SU-DHL-6 (cell line): ENCODE measurements at regions not wholly inside any gene's neighbourhood (a gene's known extent, or its start where the extent isn't known, plus 50 kb on each side); places are given as distances from the start of the nearest gene placed in this dataset.

Source experiments
- H2AFZ ChIP-seq: fragments of 200-600 bp; sonication (generic); 2 replicates; pipeline ENCODE4 v1.6.1; 2014; ENCODE audit warnings: low read depth, mild to moderate bottlenecking, moderate library complexity, mixed read lengths, antibody characterized with exemption, low read length; ENCODE audit not compliant: severe bottlenecking
- H3F3A ChIP-seq: fragments of 200-600 bp; shearing (Covaris generic); 2 replicates; pipeline ENCODE4 v1.6.0; 2016; ENCODE audit warnings: antibody characterized with exemption, mild to moderate bottlenecking; ENCODE audit not compliant: insufficient read depth
- H3K27ac ChIP-seq: fragments of 200-600 bp; sonication (generic); 2 replicates; pipeline ENCODE4 v1.5.1; 2016; ENCODE audit warnings: low read depth, mild to moderate bottlenecking, low read length, moderate library complexity, mixed read lengths
- H3K27me3 ChIP-seq: fragments of 200-600 bp; sonication (generic), shearing (Covaris generic); 2 replicates; pipeline ENCODE4 v1.6.0; 2014; ENCODE audit warnings: mild to moderate bottlenecking, low read length
- H3K36me3 ChIP-seq: fragments of 200-600 bp; sonication (generic); 2 replicates; pipeline ENCODE4 v1.6.1; 2014; ENCODE audit warnings: mild to moderate bottlenecking, low read length, mixed read lengths
- H3K4me2 ChIP-seq: fragments of 300-600, 200-600 bp; shearing (Covaris generic), sonication (generic); 2 replicates; pipeline ENCODE4 v1.6.0; 2014; ENCODE audit warnings: low read length, low read depth, mild to moderate bottlenecking; ENCODE audit not compliant: poor library complexity, severe bottlenecking
- H3K4me3 ChIP-seq: fragments of 200-600 bp; sonication (generic); 2 replicates; pipeline ENCODE4 v1.5.1; 2014; ENCODE audit warnings: antibody characterized with exemption, low read length, mild to moderate bottlenecking, mixed read lengths; ENCODE audit not compliant: insufficient read depth, poor library complexity, severe bottlenecking
- H3K79me2 ChIP-seq: fragments of 200-600 bp; sonication (generic); 2 replicates; pipeline ENCODE4 v1.6.1; 2014; ENCODE audit warnings: mild to moderate bottlenecking, low read length, moderate library complexity; ENCODE audit not compliant: insufficient read depth
- H3K9ac ChIP-seq: fragments of 200-600 bp; sonication (generic); 2 replicates; pipeline ENCODE4 v1.7.0; 2014; ENCODE audit warnings: mild to moderate bottlenecking, low read length
- H3K9me2 ChIP-seq: fragments of 200-600 bp; sonication (generic); replicated peaks from 2 replicates; pipeline ENCODE4 v1.6.1; 2014; ENCODE audit warnings: low read length; ENCODE audit not compliant: insufficient read depth
- H3K9me3 ChIP-seq: fragments of 200-600 bp; sonication (generic); 2 replicates; pipeline ENCODE4 v1.6.1; 2014; ENCODE audit warnings: low read length, mixed read lengths; ENCODE audit not compliant: insufficient read depth
- H4K20me1 ChIP-seq: fragments of 200-600 bp; sonication (generic); 2 replicates; pipeline ENCODE4 v1.6.1; 2014; ENCODE audit warnings: low read depth, mild to moderate bottlenecking, antibody characterized with exemption, low read length, moderate library complexity, mixed read lengths
- EZH2phosphoT487 ChIP-seq: fragments of 200-600 bp; sonication (generic), shearing (Covaris generic); conservative IDR thresholded peaks from 2 replicates; pipeline ENCODE4 v1.6.1; 2018; ENCODE audit warnings: mild to moderate bottlenecking, antibody characterized with exemption, low read length, moderate library complexity, mixed read lengths
- TF ChIP-seq, protein P1 (sequence below): fragments of 200-600 bp; sonication (generic); IDR thresholded peaks from one replicate; pipeline ENCODE4 v1.5.1; 2017; ENCODE audit warnings: antibody characterized with exemption, mild to moderate bottlenecking, low read length, moderate library complexity; ENCODE audit not compliant: insufficient read depth, poor library complexity, severe bottlenecking

DNA sequence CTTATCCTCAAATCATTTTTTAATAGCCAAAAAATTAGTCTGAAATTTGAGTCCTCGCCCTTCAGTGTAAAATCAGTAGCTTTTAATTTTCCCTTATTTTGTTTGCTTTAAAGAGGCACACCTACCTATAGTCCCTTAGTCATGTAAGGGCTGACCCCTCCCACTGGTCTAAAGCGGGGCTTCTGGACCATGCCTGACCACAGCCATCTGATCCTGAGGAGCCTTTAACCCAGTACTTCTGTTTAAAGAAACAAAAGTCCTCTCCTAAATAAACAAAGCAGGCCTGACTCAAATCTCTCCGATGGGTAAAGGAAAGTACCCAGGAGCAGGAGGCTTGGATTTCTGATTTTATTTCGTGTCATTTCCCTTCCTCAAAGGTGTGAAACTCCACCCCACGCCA lies 92.0 kb upstream of the CCL2 start:
- no peaks in the 10 kb centered on the region for H3F3A ChIP-seq
- no peaks in the 10 kb centered on the region for H3K79me2 ChIP-seq
- no peaks in the 10 kb centered on the region for H3K27me3 ChIP-seq
- H3K36me3 ChIP-seq: no peaks in the 10 kb centered on the region
- H3K27ac ChIP-seq: no peak overlapping the region
- H3K4me2 ChIP-seq: no peak overlapping the region
- no peak overlapping the region for H3K4me3 ChIP-seq
- no peaks in the 10 kb centered on the region for H4K20me1 ChIP-seq
- no peak overlapping the region for H3K9ac ChIP-seq
- H2AFZ ChIP-seq: no peak overlapping the region
- no peaks in the 10 kb centered on the region for H3K9me2 ChIP-seq
- no peaks in the 10 kb centered on the region for H3K9me3 ChIP-seq
- no peak for TF ChIP-seq EZH2phosphoT487
- TF ChIP-seq, protein P1, sequence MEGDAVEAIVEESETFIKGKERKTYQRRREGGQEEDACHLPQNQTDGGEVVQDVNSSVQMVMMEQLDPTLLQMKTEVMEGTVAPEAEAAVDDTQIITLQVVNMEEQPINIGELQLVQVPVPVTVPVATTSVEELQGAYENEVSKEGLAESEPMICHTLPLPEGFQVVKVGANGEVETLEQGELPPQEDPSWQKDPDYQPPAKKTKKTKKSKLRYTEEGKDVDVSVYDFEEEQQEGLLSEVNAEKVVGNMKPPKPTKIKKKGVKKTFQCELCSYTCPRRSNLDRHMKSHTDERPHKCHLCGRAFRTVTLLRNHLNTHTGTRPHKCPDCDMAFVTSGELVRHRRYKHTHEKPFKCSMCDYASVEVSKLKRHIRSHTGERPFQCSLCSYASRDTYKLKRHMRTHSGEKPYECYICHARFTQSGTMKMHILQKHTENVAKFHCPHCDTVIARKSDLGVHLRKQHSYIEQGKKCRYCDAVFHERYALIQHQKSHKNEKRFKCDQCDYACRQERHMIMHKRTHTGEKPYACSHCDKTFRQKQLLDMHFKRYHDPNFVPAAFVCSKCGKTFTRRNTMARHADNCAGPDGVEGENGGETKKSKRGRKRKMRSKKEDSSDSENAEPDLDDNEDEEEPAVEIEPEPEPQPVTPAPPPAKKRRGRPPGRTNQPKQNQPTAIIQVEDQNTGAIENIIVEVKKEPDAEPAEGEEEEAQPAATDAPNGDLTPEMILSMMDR: no peak

DNA sequence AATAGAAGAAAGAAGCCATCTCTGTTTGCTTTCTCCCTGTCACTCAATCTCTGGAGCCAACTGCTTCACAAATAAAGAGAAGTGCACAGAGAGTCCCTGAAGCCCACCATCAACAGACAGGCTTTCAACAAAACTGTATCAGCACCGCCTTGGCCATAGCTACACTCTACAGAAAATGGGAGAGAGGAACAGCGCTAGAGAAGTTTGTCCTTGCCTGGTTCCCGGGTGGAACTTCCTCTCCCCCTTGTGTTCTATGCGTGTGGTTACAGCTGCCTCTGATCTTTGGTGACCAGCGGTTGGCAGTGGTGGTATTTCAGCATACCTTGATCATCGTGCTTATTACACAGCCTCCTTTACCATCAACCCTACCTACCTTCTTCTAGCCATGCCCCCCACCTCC lies 91.4 kb upstream of the CCL2 start:
- TF ChIP-seq, protein P1: no peak
- TF ChIP-seq EZH2phosphoT487: no peak
- H3K36me3 ChIP-seq: no peaks in the 10 kb centered on the region
- no peaks in the 10 kb centered on the region for H3K9me3 ChIP-seq
- no peaks in the 10 kb centered on the region for H3K27me3 ChIP-seq
- H3F3A ChIP-seq: no peaks in the 10 kb centered on the region
- H3K9me2 ChIP-seq: no peaks in the 10 kb centered on the region
- H4K20me1 ChIP-seq: no peaks in the 10 kb centered on the region
- H3K79me2 ChIP-seq: no peaks in the 10 kb centered on the region
- H3K9ac ChIP-seq: no peak overlapping the region
- no peak overlapping the region for H3K4me3 ChIP-seq
- no peak overlapping the region for H2AFZ ChIP-seq
- no peak overlapping the region for H3K27ac ChIP-seq
- no peak overlapping the region for H3K4me2 ChIP-seq

- TF ChIP-seq, protein P1: no peak
- TF ChIP-seq EZH2phosphoT487: no peak
- no peak overlapping the region for H3K9ac ChIP-seq
- no peaks in the 10 kb centered on the region for H3K9me2 ChIP-seq
- no peaks in the 10 kb centered on the region for H3K36me3 ChIP-seq
- no peaks in the 10 kb centered on the region for H3K9me3 ChIP-seq
- no peaks in the 10 kb centered on the region for H3F3A ChIP-seq
- H3K27me3 ChIP-seq: no peaks in the 10 kb centered on the region
- H4K20me1 ChIP-seq: no peaks in the 10 kb centered on the region
- no peak overlapping the region for H3K4me3 ChIP-seq
- no peak overlapping the region for H2AFZ ChIP-seq
- H3K79me2 ChIP-seq: no peaks in the 10 kb centered on the region
- H3K27ac ChIP-seq: no peak overlapping the region
- no peak overlapping the region for H3K4me2 ChIP-seq
Measured at GRCh38 chr17:34164837-34165236, 90.2 kb upstream of the CCL2 start.
